ENCODE measurements at regions not wholly inside any gene's neighbourhood (a gene's known extent, or its start where the extent isn't known, plus 50 kb on each side); places are given as distances from the start of the nearest gene placed in this dataset.

DNA sequence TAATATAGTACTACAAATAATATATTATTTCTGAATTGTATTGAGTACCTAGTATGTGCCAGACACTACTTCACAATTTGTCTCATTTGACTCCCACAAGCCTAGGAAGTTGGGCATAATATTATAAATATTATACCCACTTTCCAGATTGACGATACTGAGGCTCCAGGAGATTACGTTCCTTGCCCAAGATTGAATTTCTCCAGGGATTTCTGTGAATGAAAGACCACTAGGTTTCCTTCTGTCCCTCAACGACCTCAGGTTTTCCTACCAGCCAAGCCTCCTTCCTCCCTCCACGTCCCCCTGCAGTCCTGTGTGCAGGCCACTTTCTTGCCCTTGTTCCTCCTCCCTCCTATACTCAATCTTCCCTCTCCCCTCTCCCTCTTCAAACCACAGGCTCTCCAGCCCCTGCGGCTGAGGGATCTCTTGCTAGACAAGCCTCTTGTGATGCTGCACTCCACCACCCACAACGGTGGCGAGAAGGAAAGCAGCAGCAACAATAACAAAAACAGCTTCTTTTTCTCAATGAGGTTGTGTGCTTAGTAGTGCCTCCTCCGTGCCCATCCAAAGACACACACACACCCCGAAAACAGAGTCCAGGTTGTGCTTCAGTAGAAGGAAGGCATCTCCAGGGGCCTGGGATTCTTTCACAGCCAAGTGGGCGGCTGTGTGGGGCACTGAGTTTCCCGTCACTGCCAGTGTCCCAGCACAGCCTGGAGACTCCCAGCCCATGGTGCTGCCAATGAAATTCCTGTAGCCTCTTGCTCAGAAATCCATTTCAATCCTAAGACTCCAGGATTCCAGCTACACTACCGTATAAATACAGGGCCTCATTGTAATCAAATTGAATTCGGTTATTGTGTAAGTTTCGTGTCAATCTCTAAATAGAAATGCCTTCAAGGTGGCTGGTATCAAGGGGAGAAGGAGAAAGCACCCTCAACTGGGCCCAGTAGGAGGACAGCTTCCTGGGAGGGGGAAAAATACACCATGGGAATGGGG is 94.4 kb downstream of the NCR2 start:
- DNase-seq (ENCODE audit: low read depth in 2 of 2), result no peak

DNA sequence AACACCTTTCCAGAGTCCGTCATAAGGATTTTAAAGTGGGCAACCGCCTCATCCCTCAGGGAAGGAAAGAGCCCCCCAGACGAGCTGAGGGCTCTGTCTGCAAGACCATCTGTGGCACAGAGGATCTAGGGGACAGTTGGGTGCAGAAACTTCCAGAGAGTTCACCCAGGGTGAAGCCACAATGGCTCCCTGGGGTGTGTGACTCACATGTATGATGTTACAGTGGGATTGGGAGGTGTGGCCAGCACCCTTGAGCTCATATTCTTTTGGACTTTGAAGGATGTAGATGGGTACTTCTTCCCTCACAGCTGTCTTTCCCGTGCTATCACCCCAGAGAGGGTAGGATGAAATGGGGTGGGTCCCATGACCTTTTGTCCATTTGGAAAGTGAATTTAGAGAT is 95.5 kb downstream of the NCR2 start:
- peak in 1 of 2 experiments; percentile 50 for DNase-seq (ENCODE audit: low read depth in 2 of 2)

DNA sequence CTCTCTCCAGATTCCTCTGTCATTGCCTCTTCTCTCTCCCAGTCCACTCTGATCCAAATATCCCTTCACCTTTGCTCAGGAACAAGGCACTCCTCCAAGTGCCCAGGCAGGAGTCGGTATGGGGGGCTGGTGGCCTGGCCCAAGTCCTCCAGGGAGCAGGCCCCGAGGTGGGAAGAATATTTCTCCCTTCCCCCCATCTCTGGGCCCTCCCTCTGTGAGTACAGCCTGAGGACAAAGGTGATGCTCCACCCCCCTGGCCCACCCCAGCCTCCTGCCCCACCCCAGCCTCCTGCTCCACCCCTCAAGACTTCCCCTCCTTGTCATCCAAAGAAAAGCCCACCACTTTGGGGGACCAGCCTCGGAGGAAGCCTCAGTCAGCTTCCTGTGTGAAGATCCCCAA is 96.9 kb downstream of the NCR2 start:
- DNase-seq (ENCODE audit: low read depth in 2 of 2), result no peak

DNA sequence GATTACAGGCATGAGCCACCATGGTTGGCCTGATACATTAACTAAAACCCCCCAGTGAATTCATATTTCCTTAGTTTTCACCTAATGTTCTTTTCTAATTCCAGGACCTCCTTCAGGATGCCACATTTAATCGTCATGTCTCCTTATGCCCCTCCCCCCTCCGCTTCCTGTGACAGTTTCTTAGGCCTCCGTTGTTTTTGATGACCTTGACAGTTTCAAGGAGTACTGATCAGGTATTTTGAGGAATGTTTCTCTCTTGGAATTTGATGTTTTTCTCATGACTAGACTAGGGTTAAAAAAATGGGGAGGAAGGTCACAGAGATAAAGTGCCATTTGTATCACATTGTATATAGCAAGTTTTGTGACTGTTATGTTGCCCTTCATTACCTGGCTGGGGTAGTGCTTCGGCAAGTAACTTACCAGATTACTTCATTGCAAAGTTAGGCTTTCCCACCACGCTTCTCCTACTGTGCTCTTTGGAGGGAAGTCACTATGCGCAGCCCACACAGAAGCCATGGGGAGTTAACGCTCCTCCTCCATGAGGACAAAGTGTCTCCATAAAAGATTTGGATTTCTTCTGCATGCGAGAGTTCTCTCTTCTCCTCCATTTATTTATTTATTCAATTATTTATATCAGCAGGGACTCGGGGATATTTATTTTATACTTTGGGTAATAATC is 99.5 kb downstream of the NCR2 start:
- no peak for DNase-seq (ENCODE audit: low read depth in 2 of 2)

DNA sequence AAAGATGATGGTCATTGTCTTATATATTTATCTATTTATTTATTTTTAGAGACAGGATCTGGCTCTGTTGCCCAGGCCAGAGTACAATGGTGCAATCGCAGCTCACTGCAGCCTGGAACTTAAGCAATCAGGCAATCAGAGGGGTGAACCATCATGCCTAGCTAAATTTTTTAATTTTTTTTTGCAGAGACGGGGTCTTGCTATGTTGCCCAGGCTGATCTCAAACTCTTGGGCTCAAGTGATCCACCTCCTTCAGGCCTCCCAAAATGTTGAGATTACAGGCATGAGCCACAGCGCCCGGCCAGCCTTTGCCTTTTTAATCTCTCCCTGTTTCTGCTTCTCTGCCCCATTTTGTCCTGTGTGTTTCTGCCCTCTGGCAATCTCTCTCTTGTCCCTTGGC is 102.2 kb downstream of the NCR2 start:
- DNase-seq (ENCODE audit: low read depth in 2 of 2), result no peak

DNA sequence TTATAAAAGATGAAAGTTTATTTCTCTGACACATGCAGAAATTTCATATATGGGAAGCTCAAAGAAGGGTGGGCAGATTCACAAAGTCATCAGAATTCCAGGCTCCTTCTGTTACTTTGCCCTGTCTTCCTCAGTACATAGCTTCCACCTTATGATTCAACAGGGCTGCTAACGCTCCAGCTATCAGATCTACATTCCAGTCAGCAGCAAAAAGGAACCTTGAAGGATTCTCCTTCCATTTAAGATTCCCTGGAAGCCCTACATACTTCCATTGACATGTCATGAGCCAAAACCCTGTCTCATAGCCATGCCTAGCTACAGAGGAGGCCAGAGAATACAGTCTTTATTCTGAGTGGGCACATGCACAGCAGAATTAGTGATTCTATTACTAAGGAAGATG is 103.3 kb downstream of the NCR2 start:
- DNase-seq (ENCODE audit: low read depth in 2 of 2), result no peak

DNA sequence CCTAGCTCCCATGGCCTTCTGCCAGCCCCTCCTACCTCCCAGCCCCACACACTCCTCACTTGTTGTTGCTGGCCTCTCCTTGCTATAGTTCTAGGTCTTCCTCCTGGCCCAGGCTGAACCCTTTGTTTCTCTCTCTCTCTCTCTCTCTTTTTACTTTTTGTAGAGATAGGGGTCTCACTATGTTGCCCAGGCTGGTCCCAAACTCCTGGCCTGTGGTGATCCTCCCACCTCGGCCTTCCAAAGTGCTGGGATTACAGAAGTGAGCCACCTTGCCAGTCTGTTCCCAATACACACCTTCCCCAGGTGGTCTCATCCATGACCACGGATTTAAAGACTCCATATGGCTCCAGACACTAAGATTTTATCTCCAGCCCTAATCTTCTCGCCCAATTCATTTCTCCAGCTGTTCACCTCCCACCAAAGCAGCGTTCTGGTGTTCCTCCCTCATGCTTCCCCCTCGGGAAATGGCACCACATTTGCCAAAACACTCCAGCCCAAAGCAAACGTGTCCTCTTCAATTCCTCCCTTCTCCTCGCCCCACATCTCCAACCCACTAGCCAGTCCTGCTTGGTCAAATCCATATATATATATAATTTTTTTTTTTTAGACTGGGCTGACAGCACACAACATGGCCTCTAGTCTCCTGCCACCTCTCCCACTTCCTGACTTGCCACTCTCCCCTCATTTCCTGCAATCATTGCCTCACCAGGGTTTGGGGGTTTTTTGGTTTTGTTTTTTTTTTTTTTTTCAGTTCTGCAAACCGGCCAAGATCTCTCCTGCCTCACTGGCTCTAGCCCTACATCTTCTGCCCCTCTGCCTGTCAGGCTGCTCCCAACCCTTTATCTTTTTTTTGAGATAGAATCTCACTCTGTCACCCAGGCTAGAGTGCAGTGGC is 104.4 kb downstream of the NCR2 start:
- no peak for DNase-seq (ENCODE audit: low read depth in 2 of 2)

DNA sequence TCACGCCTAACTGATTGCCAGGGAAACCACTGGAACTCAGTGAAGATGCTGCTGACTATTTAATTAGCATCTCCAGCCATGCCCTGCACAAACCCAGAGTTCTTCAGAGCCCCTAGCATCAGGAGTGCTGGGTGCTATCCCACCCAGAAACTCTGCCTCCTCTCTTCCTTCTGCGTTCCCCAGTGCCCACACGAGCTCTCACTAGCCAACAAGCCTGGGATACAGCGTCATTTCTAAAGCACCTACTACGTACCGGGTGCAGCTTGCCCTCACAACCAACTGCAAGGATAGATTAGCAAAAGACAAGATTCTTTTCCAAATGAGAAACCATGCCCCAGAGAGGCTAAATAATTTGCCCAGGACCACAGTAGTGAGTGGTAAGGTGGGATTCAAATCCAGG is 105.2 kb upstream of the FOXP4 start:
- no peak for DNase-seq (ENCODE audit: low read depth in 2 of 2)

DNA sequence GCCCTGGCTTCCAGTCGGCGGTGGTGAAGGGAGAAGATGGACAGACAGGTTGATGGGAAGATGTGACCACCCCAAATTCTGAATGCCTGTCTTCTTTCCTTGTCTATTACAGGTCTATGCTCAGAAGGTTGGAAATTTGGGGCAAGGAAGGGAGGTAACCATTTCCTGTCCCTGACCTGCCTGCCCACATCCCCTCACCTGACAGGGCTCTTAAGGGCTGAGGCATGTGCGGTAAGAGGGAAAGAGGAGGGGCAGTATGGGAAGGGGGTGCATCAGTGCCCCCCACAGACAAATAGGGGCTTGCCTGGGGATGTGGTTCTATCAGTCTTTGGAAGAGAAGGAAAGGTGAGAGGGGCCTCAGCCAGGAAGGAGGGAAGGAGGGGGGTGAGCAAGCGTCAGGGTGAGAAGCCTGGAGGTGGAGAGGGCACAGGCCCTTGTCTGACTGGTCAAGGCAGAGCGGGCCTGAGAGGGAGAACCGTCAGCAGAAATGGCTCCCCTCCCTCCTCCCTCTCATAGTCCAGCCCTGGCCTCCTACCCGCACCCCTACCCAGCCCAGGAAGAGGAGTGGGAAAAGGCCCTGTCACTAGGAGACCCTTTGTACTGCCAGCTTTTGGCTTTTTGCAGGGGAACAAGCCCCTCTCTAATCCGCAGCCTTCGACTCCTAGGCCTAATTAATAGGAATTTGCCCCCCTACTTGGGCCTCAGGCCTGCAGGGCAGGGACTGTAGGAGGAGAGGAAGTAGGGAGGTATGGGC is 104.4 kb upstream of the FOXP4 start:
- no peak for DNase-seq (ENCODE audit: low read depth in 2 of 2)

DNA sequence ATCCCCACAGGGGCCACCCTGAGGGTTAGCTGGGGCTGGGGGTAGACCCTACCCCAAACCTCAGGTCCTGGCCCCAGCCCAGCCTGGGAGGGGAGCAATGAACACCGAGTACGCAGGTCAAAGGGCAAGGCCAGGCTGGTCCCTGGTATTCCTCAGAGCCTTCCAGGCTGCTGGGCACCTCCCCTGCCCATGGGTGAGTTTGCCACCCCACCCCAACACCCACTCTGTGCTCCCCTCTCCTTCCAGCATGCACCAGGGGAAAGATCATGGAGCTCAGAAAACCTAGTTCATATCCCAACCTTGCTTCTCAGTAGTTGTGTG is 103.9 kb upstream of the FOXP4 start:
- no peak for DNase-seq (ENCODE audit: low read depth in 2 of 2)

DNA sequence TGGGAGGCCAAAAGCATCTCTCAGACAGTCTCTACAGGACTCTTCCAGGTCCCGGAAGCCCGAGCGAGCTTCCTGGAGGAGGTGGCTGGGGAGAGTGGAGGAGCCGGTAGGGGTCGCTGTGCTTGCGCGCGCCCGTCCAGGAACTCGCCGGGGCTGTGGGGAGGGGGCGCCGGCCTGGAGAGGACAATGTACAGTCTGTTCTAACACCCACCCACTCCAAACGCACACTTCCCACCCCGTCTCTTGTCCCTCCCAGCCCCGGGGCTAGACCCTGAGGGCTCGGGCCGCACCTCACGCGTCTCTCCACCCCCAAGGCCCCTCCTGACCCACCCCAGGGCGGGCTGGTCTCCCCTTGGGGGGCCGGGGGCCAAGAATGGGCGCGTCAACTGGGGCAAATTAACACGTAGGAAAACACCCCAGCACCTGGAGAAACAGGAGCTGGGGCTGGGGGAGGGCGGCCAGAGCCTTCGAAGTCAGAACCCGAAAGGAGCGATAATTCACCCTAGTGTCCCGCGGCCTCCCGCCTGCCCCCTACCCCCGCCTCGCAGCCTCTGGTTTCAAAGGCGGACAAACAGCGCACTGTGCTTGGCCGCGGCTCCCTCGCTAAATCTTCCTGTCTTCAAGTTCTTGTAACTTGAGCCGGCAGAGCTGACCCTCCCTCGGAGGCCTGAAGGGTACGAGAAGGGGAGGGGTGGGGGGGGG is 103.2 kb upstream of the FOXP4 start:
- DNase-seq (ENCODE audit: low read depth in 2 of 2), result no peak

DNA sequence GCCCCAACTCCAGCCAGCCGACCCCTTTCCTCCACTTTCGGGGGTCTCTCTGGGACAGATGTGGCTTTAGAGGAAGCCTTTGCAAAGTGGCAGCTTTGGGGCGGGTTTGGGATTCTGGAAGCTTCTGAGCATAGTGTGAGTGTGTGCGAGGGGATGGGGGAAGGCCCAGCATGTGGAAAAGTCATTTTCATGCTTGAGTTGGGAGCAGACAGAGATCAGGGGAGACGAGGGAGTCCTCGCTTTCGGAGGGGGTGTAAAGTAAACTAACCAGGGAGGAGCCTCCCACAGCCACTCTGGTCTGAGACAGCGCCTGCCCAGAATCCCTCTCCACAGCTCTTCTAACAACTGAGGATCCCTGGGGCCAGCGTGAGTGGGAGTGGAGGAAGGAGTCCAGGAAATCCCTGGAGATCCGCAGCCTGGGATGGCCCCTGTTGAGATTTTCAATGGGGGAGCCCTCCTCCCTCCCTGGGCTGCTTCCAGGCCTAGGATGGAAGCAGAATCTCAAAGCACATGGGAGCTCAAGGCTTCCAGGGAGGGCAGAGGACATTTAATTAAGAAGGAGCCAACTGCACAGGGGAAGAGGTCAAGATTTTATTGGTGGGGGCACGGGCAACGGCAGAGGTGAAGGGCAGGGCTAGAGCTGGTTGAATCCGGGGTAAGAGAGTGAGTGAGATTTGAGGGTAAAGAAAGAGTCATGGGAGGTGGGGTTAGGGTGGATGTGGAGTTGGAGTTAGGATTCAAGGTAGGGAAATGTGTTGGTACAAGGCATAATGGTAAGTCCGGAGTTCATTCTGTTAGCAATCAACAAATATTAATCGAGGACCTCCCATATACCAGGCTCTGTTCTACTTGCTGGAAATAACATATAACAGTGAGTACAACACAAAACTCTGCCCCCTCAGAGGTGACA is 102.3 kb upstream of the FOXP4 start:
- no peak for DNase-seq (ENCODE audit: low read depth in 2 of 2)

DNA sequence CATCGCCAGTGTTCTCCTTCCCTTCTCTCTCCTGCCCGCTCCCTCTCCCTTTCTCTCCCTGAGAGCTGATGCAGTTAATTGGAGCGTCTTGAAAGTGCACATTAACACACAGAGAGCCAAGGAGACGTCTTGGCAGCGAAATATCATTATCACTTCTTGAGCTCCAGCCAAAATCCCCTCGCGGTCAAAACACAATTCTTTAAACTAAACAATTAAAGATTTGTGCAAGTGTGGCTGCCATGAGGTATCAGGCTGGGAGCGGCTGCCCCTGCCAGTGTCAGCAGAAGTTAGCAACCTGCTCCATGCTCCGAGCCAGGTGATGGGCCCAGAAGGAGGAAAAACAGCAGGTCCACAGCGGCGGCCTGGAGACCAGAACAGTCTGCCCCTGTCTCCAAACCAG is 100.9 kb upstream of the FOXP4 start:
- DNase-seq (ENCODE audit: low read depth in 2 of 2), result no peak

DNA sequence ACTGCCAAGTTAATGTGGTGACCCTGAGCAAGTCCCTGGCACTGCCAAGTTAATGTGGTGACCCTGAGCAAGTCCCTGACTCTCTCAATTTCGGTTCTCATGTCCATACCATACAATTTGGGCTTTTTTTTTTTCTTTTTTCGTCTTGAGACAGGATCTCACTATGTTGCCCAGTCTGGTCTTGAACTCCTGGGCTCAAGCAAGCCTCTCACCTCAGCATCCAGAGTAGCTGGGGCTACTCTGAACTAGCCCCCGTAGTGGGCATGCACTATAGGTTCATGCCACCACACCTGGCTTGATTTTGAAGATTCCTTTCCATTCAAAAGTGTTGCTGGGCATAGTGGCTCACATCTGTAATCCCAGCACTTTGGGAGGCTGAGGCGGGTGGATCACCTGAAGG is 100.0 kb upstream of the FOXP4 start:
- no peak for DNase-seq (ENCODE audit: low read depth in 2 of 2)

DNA sequence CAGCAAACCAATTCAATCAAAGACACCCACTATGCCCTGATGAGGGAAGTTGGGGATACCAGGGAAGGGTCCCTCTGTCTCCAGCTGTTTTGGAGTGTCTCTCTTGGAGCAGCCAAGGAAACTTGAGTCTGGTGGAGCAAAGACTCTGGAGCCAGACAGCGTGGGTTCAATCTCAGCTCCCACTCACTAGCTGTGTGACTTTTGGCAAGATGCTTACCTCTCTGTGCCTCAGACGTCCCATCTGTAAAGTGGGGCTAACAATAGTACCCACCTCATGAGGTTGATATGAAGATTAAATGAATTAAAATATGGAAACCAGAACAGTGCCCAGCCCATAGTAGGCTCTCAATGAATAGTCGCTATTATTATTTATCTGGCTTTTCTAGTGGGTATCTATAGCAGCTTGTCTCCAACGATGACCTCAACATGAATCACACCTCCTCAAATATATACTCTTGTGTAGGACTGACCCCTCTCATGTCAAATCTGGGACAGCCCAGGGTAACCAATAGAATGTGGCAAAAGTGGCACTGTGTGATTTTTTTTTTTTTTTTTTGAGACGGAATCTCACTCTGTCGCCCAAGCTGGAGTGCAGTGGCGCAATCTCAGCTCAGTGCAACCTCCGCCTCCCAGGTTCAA is 99.2 kb upstream of the FOXP4 start:
- DNase-seq (ENCODE audit: low read depth in 2 of 2), result no peak

DNA sequence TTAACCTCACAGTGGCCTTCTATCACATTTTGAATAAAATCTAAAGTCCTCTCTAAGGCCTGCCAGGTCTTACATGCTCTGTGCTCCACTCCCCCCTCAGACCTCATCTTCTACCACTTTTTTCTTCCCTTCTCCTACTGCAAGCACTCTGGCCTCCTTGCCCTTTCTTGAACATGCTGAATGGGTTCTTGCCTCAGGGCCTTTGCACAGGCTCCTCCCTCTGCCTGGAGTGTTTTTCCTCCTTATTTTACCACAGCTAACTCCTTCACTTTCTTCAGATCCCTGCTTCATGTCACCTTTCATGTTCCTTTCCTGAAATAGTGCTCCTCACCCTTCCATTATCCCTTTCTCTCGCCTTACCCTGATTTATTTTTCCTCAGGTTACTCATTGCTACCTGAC is 97.9 kb upstream of the FOXP4 start:
- DNase-seq (ENCODE audit: low read depth in 2 of 2), result no peak

DNA sequence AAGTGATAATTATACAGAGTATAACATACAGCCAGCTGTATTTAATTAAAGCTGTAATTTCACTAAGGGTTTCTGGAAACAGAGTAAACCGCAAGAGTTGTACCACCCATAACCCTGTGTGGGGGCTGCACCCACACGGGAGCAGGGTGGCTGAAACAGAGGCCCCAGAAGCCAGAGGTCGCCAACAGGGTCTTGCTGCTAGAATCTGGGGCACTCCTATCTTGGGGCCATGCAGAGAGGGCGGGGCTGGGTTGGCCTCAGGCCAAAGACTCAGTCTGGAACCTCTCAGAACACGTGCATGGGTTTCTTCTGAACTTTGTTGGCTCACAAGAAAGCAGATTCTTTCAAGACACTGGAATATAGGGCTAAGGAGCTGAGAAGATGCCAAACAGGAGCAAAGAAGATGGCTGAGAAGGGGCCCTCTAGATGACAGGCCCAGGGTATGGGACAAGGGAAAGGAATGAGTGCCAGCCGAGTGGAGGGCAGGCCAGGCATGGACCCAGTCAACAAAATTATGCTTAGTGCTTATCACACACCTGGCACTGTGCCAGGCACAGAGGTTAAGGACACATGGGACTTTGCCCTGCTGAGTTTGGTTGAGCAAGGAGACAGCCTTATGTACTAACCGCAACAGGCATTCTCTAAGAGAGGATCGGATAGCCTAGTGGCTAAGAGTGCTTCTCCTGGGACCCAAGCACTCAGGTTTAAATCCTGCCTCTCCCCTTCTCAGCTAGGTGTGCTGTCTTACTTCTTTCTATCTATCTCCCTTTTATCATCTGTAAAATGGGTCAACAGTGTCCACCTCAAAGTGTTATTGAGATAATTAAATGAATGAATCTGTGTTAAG is 96.6 kb upstream of the FOXP4 start:
- DNase-seq (ENCODE audit: low read depth in 2 of 2), result peak; percentile 66 to 69

DNA sequence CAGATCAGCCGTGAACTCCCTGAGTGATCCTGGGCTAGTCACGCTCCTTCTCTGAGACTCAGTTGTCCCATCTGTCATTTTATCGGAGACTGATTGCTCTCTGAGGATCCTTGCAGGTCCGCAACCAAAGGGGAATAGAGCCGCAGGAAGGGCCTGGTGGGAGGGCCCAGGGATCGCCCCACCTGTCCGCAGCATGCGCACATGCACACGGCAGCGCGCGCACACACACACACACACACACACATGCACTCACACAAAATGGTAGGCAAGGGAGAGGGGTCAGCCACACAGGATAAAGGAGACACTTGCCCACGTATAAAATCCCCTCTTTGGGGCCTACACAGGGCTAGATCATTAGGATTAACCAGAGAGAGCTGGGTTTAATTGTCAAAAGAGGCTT is 95.6 kb upstream of the FOXP4 start:
- DNase-seq (ENCODE audit: low read depth in 2 of 2), result no peak
